Ramos (cell line): ENCODE measurements at regions not wholly inside any gene's neighbourhood (a gene's known extent, or its start where the extent isn't known, plus 50 kb on each side); places are given as distances from the start of the nearest gene placed in this dataset.

Experiments used
- in situ Hi-C: fragments of 300-500 bp; cut with MboI; formaldehyde crosslinking; loops from one replicate; pipeline ENCODE4 v1.14.3; 2022; ENCODE audit warnings: low sequenced_read_pairs; ENCODE audit not compliant: unreplicated experiment

DNA sequence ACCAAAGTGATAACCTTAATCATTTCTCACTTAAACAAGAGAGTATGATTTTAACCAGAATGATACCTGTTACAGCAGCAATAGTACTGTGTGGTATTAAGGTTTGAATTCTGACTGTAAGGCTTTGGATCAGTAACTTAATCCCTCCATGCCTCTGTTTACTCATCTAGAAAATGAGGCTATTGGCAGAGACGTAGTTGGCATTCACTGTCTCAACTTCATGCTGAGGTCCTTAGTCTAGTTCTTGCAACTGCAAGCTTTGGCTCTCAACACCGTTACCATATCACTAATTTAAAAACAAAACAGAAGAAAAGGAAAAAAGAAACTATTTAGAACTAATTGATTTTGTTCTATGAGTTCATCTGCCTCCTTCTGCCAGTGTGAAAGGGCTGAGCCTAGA is 875.4 kb downstream of the MCTP2 start:
- in situ Hi-C loops: no loop called here

DNA sequence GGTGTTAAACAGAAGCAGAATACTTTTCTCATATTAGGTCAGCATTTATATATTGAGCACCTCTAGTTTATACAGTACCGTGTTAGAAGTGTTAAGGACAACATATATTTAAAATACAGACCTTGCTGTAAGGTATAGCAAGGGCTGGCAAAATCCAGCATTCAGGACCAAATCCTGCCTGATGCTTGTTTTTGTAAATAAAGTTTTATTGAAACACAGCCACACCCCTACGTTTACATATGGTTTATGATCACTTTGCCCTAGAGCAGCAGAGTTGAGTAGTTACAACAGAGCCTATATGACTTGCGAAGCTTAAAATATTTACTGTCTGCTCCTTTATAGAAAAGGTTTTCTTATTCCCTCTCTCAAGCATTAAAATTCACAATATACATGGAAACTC is 877.3 kb downstream of the MCTP2 start:
- in situ Hi-C loops: no loop called here

DNA sequence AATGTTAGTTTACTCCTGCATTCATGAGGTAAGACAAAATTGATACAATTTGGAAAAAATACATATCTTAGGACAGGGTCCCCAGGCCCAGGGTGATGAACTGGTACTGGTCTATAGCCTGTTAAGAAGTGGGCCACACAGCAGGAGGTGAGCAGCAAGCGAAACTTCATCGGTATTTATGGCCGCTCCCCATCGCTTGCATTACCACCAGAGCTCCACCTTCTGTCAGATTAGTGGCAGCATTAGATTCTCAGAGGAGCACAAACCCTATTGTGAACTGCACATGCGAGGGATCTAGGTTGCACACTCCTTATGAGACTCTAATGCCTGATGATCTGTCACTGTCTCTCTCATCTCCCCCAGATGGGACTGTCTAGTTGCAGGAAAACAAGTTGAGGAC is 880.6 kb downstream of the MCTP2 start:
- in situ Hi-C loops: no loop called here

DNA sequence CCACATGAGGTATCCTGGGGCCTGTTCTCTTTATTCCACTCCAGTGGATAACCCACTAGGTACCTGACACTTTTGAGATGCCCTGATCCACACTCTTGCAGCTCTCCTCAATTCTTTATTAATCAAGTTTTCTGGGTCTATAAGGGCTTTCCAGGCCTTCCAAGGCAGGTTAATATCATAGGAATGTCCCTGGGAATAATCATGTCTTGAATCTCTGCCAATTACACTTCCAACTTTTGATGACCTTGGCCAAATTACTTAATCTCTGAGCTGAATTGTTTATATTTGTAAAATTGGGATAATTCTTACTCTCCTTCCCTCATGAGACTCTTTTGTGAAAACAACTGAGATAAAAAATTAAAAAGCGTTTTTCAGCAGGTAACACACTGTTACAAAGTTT is 881.7 kb downstream of the MCTP2 start:
- in situ Hi-C loops: no loop called here

DNA sequence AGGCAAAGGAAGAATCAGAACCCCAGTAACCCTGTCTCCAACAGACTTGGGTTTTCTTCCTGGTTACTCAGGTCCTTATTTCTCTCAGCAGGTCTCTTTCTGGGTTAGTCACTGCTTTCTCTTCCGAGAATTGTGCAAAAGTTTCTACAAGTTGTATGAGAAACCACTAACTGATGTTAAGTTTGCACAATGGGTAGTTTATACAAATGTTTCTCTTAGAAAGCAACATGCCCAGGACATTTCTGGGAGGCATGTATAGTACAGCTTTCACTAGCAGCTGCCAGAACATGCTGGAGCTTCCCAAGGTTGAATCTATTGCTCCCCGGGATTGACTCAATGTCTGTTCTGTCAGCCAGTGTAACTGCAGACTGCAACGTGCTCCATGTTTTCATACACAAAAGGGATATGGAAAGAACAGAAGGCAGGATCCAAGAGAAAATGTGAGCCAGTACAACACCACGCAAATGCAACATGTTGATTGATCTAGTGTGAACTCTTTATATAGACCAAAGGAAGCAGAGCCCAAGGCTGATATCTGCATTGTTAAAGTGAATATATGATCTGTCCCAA is 887.8 kb downstream of the MCTP2 start:
- in situ Hi-C loops: no loop called here

DNA sequence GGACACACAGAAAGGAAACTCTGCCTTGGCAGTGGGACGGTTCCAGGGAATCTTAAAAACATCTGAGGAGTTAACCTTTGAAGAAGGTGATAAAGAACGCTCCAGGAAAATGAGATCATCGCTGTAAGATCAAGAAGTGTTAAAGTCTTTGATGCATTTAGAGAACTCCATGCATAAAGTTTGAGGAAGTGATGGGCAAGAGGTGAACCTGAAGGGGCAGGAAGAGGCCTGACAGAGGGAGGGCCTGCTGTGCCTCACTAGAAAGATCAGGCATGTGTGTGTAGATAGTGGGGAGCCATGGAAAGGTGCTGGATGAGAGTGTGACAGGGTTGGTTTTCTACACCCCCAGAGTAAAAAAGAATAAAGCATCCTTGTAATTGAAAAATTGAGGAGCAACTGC is 889.2 kb downstream of the MCTP2 start:
- in situ Hi-C loops: no loop called here

DNA sequence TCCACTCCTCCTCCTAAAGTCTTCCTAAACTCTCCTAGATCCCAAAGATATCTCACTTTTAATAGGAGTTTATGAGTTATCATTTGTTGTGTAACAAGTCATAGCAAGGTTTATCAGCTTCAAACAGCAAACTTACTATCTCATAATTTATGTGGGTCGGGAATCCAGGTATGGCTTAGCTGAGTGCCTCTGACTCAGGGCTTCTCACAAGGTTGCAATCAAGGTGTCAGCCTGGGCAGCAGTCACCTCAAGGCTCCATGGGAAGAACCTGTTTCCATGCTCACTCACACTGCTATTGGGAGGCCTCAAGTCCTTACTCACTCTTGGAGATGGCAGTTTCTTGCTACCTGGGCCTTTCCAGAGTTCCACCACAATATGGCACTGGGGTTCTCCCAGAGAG is 889.8 kb downstream of the MCTP2 start:
- in situ Hi-C loops: no loop called here

DNA sequence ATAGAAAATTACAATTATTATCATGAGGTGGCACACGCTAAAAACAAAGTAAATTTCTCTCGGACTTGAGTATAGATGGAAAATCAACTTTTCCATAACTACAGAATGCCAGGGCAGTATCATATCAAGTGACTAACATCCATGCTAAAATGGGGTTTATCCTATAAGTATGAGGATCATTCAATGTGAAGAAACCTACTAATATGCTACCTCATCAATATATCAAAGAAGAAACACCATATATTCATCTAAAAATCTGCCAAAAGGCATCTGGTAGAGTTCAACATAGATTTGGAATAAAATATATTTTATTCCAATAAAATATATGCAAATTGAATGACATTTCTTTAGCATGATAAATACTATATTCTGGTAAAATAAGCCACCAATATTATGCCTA is 894.4 kb downstream of the MCTP2 start:
- in situ Hi-C loops: no loop called here

DNA sequence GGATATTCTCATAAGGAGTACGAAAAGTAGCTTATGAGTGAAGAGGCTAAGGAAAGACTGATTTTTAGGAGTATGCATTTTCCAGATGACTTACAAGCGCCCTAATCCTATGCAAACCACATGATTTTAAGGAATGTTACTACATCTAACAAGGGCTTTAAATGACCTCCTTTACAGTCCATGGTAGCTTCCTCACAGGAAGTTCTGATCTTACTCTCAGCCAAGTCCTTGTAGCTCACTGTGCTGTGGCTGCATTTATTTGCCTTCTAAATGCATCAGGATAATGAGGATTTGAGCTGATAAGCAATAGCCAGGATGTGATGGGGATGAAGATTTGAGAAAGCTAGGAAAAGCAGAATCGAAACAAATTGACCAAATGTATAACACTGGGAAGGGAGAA is 896.0 kb downstream of the MCTP2 start:
- in situ Hi-C loops: no loop called here

DNA sequence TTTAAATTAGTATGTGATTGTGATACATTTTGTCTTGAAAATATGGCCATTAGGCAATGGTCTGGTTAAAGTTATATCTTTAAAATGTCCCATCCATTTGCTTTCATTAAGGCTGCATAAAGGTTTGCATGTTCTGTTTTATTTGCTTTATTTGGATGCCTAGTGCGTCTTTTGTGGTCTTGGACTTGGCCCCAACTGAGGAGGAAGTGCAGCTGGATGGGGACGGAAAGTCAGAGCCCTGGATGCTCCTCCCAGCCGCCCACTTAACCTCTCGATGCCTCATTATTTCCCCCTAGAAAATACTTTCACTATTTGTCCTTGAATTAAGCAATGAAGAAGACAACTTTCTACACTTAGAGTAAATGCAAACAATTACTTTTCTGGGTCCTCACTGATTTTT is 898.2 kb downstream of the MCTP2 start:
- in situ Hi-C loops: no loop called here

DNA sequence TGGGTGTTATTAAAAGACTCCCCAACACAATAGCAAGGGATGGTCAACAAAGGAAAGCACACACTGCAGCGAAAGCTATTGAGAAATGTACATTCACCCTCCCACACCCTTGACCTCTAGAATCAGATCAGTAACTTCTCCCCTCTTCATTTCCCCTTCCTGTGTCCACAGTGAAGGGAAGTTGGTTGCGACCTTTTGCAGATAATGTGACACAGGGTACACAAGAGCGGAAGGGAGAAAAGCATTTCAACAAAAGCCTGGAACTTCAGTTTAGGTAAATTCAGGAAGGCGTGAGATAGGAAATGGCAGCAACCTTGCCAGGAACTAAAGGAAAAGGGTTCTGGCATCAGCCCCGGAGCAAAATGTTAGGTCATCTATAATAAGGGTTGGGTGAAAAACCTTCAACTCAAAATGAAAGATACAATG is 899.8 kb downstream of the MCTP2 start:
- in situ Hi-C loops: no loop called here

DNA sequence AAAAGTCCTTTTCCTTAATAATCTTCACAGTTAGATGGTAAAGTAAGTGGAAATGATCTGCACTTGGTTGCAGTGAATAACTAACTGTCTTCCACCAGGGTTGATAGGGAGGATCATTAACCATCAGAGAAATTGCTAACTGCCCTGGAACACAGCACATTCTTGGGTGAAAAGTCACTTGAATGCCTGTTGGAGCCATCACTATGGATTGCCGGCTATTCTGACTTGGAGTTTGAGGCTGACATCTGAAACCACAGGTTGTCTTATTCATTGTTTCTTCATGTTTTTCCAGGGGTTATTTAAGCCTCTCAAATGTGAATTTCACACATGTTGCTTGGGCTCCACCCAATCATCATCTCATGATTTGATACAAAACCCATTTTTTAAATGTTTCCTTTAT is 901.4 kb downstream of the MCTP2 start:
- in situ Hi-C loops: no loop called here

DNA sequence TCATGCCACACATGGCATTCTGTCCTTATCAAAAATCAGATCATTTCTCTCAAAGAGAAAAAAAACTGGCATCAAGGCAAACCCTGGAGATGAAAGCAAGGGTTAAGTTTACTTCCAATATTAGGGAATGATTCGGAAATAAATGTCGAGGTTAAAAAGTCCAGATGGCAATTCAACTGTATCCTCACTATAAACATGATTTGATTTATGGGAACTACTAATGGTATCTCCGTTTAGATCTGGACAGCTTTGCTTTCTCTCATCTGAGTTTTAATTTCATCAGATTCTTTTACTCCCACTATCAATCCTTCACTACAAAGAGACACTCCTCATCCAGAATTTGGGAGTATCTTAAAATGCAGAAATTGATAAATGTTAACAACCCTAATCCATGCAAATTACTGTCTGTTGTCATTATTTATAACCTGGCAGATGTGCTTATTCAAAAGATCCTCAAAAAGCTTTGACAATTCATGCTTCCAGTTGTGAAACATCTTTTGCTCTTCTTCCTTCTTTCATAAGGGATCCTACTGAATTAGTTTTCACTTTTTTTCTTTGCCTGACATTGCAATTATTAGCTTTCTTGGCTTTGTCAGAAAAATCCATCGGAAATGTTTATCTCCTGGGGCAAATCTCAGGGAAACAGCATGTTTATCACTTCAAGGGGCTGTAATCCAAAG is 903.2 kb downstream of the MCTP2 start:
- in situ Hi-C loops: no loop called here

DNA sequence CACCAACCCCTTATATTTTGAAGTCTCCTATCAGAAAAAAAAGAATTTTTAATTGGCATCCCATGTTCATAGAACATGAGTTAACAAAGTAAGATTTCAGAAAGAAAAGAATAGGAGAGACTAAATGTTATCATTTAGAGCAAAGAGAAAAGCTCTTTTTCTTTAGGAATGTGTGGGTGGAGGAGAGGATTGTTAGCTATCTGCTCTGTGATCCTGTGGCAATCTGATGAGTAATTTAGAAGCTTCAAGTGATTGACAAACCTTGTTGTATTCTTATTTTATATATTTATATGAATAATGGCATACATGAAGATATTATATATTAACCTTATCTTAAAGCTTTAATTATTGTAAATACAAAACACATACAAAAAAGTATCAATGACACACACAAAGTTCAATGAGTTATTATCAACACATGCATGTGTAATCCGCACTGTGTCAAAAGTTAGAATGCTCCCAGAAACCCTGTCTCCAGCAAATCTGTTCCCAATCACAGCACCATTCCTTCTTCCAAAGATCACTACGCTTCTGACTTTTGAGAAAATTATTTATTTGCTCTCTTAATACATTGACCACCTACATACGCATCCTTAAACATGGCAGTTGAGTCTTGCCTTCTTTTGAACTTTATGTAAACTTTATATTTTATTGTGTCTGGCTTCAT is 907.4 kb downstream of the MCTP2 start:
- in situ Hi-C loops: no loop called here

DNA sequence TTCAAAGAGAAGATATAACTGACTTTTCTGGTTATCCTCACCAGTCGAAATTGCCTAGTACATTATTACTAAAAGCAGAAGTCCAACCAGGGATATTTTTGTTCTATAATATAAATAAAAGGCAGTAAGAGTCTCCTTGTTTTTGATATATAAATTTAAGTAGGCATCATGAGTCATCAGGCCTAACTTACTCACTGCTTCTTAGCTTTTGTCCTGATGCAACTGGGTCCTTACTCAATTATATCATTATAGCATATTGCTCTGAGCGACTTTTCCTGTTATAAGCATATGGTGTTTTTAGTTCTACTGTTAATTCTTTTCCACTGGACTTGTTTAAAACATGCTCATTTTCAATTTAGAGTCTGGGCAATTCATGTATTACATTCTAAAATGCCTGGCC is 910.1 kb downstream of the MCTP2 start:
- in situ Hi-C loops: no loop called here

DNA sequence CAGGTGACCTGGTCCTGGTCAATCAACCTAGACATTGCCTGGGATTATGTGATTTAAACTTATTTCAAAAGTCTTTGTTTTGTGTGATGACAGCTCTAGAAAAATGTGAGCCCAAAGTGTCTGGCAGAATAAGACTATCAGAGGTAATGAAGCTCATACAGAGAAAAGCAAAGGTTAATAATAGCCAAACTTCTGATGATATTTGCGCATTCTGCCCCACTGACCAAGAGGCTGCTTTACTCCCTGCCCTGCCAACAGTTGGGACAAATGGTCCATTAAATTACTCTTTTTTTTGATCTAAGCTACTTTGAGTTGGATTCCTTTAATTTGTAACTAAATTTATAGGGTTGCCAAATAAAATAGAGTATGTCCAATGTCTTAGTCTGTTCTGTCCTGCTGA is 911.2 kb downstream of the MCTP2 start:
- in situ Hi-C loops: no loop called here

DNA sequence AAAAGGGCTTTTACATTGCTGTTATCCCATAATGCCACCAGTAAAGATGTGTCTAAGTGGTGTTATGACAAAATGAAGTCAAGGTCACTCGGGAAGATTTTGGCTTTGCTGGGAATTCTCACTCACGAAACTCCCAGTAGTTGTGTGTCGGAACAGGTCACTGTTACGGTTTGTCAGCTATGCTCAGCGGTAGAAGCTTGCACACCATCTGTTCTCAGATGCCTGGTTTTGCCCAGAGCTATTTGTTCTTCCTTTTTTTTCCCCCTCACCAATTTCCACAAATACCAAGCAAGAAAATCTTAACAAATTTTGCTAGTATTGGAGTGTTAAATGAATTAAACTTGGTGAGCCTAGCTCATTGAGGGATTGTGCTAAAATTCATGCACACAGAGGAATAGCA is 915.1 kb downstream of the MCTP2 start:
- in situ Hi-C loops: no loop called here

DNA sequence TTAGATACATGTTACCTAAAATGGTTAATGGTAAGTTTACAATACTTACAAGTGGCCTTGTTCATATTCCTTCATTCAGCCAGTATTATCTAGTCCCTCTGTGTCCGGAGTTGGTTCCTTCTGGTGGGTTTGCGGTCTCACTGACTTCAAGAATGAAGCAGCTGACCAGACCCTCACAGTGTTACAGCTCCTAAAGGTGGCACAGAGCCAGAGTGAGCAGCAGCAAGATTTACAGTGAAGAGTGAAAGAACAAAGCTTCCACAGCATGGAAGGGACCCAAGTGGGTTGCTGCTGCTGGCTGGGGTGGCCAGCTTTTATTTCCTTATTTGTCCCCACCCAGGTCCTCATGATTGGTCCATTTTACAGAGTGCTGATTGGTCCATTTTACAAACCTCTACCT is 916.8 kb downstream of the MCTP2 start:
- in situ Hi-C loops: no loop called here

DNA sequence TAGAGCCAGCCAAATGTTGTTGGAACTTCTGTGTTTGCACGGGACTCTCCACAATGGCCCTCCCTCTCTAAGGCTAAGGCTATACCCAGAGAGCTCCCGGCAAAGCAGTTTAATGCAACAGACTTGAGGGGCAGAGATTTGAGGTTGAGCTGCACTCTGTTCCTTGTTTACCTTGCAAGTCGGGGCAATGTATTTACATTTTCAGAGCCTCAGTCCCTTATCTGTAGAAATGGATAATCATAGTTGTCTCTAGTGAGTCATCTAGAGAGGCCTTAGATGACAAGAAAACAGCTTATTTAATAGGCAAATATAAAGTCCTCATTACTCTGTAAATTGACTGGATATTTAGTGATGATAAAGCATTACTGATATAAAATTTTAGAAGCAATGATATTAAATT is 917.7 kb downstream of the MCTP2 start:
- in situ Hi-C loops: no loop called here

DNA sequence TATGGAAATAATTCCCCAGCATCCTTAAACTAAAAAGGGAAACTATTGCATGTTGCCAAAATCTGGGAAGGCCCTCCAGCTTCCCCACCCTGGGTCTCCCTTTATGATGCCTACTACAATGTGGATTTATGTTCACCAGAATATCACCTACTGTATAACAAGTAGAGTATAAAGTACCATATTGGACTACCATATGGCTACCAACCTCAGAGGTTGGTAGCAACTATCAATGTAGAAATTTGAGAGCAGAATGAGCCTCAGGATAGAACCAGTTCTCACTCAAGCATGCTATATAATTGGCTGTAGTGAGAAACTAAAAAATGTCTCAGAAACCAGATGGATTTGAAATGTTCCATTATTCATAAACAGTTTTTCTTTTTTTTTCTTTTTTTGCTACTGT is 918.4 kb downstream of the MCTP2 start:
- in situ Hi-C loops: no loop called here

DNA sequence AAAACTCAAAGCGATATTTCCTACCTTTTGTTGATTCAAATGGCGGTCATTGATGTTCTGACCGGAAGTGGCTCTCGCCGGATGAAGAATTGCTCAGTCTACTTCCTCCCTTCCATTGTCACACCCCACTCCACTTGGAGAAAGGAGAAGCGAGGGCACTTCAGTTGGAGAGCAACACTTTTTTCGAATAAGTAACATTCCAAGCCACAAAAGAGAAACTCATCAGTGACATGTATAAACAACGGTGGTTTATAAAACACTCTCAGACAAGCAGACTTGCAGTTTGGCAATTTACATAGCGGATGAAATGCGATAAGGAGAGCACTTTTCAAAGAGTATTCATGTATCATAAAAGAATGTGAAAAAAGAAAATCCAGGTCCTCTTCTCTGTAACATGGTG is 919.1 kb downstream of the MCTP2 start:
- in situ Hi-C loops: no loop called here

DNA sequence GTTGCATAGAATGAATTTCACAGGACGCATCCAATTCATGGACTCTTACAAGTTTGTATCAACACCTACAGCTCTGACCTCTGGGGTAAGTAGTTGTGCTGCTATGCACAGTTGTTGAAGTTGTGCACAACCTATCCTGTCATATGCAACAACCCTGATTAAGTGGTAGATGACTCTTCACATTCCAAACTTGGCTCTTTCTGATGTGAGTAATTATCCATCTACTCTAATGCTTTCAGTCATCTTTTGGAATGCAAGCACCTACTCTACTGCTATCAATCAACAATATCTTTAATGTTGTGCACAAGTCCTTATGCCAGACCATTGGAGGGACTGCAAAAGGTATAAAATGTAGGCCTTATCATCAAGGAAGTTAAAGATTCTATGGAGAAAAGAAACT is 921.4 kb downstream of the MCTP2 start:
- in situ Hi-C loops: no loop called here
